Tongue (tissue), 1 donor: ENCODE measurements at regions not wholly inside any gene's neighbourhood (a gene's known extent, or its start where the extent isn't known, plus 50 kb on each side); places are given as distances from the start of the nearest gene placed in this dataset.

Source experiments
- DNase-seq: peaks from one replicate; pipeline ENCODE4 v3.0.0-alpha.2; 2015

- no peak for DNase-seq
These were observed 372.8 kb upstream of the TBL1XR1 start for GRCh38 chr3:177569875-177570657.

GRCh38 chr3:177571271-177571943 is 374.1 kb upstream of the TBL1XR1 start:
- no peak for DNase-seq

- no peak for DNase-seq
These were observed 374.6 kb upstream of the TBL1XR1 start for GRCh38 chr3:177571944-177572315.

- DNase-seq = peak; percentile 44
These were observed 377.1 kb upstream of the TBL1XR1 start for GRCh38 chr3:177574222-177574856.

GRCh38 chr3:177576746-177577145 is 379.5 kb upstream of the TBL1XR1 start:
- DNase-seq = no peak

GRCh38 chr3:177578488-177578887 is 381.2 kb upstream of the TBL1XR1 start:
- DNase-seq = no peak

GRCh38 chr3:177579419-177579818 is 382.1 kb upstream of the TBL1XR1 start:
- no peak for DNase-seq

- DNase-seq = no peak
These were observed 383.2 kb upstream of the TBL1XR1 start for GRCh38 chr3:177580437-177580836.

GRCh38 chr3:177585271-177585670 is 388.0 kb upstream of the TBL1XR1 start:
- DNase-seq = no peak

GRCh38 chr3:177589041-177589650 is 391.9 kb upstream of the TBL1XR1 start:
- DNase-seq = no peak

- peak; percentile 54 for DNase-seq
These were observed 392.7 kb upstream of the TBL1XR1 start for GRCh38 chr3:177589911-177590381.

GRCh38 chr3:177590826-177591225 is 393.5 kb upstream of the TBL1XR1 start:
- DNase-seq = no peak

- no peak for DNase-seq
These were observed 394.1 kb upstream of the TBL1XR1 start for GRCh38 chr3:177591379-177591778.

GRCh38 chr3:177594096-177594495 is 396.8 kb upstream of the TBL1XR1 start:
- DNase-seq = no peak

GRCh38 chr3:177595530-177596188 is 398.4 kb upstream of the TBL1XR1 start:
- DNase-seq = no peak

GRCh38 chr3:177596248-177596815 is 399.1 kb upstream of the TBL1XR1 start:
- DNase-seq = no peak

- no peak for DNase-seq
These were observed 399.6 kb upstream of the TBL1XR1 start for GRCh38 chr3:177596816-177597271.

GRCh38 chr3:177597311-177598096 is 400.2 kb upstream of the TBL1XR1 start:
- DNase-seq = peak; percentile 85

- peak; percentile 52 for DNase-seq
These were observed 401.0 kb upstream of the TBL1XR1 start for GRCh38 chr3:177598097-177598833.

GRCh38 chr3:177599326-177599725 is 402.0 kb upstream of the TBL1XR1 start:
- DNase-seq = no peak
